HEK293T (cell line): ENCODE measurements at regions not wholly inside any gene's neighbourhood (a gene's known extent, or its start where the extent isn't known, plus 50 kb on each side); places are given as distances from the start of the nearest gene placed in this dataset.

Source experiments
- BHLHE40 ChIP-seq: fragments of 450-650 bp; IDR thresholded peaks from 2 replicates; pipeline ENCODE4 v1.6.1; 2016; ENCODE audit warnings: mild to moderate bottlenecking, moderate library complexity, borderline replicate concordance
- FOXK2 ChIP-seq: fragments of 450-650 bp; IDR thresholded peaks from 2 replicates; pipeline ENCODE4 v1.6.1; 2016; ENCODE audit warnings: mild to moderate bottlenecking
- FOXM1 ChIP-seq: fragments of 450-650 bp; IDR thresholded peaks from 2 replicates; pipeline ENCODE4 v1.6.1; 2017; ENCODE audit warnings: mild to moderate bottlenecking, borderline replicate concordance
- HDGF ChIP-seq: fragments of 450-650 bp; IDR thresholded peaks from 2 replicates; pipeline ENCODE4 v1.6.1; 2017; ENCODE audit warnings: antibody characterized with exemption, borderline replicate concordance
- L3MBTL2 ChIP-seq: fragments of 450-650 bp; conservative IDR thresholded peaks from 2 replicates; pipeline ENCODE4 v1.6.1; 2016; ENCODE audit warnings: mild to moderate bottlenecking
- NFRKB ChIP-seq: fragments of 450-650 bp; IDR thresholded peaks from 2 replicates; pipeline ENCODE4 v1.6.1; 2016; ENCODE audit warnings: mild to moderate bottlenecking, moderate library complexity
- SP1 ChIP-seq: fragments of 450-650 bp; IDR thresholded peaks from 2 replicates; pipeline ENCODE4 v1.6.1; 2017
- SUZ12 ChIP-seq: fragments of 450-650 bp; IDR thresholded peaks from 2 replicates; pipeline ENCODE4 v1.6.1; 2016; ENCODE audit warnings: mild to moderate bottlenecking
- TARDBP ChIP-seq: fragments of 450-650 bp; IDR thresholded peaks from 2 replicates; pipeline ENCODE4 v1.6.1; 2016
- TF ChIP-seq, protein P1 (sequence below): fragments of 450-650 bp; IDR thresholded peaks from 2 replicates; pipeline ENCODE4 v1.6.1; 2016

GRCh38 chr10:4538016-4538415, 288.0 kb upstream of the AKR1E2 start:
- TF ChIP-seq HDGF (no peak), NFRKB (no peak), TARDBP (no peak), FOXM1 (no peak), SP1 (no peak), BHLHE40 (no peak), SUZ12 (no peak), L3MBTL2 (no peak), FOXK2 (no peak)
- TF ChIP-seq, protein P1, sequence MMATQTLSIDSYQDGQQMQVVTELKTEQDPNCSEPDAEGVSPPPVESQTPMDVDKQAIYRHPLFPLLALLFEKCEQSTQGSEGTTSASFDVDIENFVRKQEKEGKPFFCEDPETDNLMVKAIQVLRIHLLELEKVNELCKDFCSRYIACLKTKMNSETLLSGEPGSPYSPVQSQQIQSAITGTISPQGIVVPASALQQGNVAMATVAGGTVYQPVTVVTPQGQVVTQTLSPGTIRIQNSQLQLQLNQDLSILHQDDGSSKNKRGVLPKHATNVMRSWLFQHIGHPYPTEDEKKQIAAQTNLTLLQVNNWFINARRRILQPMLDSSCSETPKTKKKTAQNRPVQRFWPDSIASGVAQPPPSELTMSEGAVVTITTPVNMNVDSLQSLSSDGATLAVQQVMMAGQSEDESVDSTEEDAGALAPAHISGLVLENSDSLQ, result no peak
